NCI-H1417 treated with DMSO at 0.1 percent for 48 hours (cell line): ENCODE measurements at regions not wholly inside any gene's neighbourhood (a gene's known extent, or its start where the extent isn't known, plus 50 kb on each side); places are given as distances from the start of the nearest gene placed in this dataset.
"Not testable (repeated sequence)": the region's sequence is repeated elsewhere in the genome, so short reads cannot be mapped to it uniquely, and the experiment has no call there.

ENCODE experiments used
- DNase-seq: peaks from one replicate; lab custom pipeline; 2025; lab: John Stamatoyannopoulos, UW

DNA sequence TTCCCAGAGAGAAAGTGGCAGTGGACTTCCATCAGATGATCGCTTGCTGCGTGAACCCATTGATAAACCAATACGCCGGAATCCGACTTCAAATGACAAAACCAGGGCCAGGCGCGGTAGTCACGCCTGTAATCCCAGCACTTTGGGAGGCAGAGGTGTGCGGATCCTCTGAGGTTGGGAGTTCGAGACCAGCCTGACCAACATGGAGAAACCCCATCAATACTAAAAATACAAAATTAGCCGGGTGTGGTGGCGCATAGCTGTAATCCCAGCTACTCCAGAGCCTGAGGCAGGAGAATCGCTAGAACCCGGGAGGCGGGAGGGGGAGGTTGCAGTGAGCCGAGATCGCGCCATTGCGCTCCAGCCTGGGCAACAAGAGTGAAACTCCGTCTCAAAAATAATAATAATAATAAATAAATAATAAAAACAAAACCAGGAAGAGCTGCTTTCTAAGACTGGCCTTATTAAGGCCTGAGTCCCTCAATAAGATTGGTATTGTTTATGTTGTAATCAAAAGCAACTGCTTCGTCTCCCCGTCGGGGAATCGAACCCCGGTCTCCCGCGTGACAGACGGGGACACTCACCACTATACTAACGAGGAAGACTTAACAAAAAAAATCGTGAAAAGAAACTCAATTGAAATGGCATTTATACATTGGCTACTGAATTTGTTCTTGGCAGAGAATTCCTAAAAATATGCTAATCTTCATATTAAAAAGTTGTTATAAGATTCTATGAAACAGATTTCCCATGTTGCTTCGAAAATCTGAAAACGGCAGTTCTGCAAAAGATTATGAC, 110.2 kb upstream of the ZNF184 start:
- no peak for DNase-seq

DNA sequence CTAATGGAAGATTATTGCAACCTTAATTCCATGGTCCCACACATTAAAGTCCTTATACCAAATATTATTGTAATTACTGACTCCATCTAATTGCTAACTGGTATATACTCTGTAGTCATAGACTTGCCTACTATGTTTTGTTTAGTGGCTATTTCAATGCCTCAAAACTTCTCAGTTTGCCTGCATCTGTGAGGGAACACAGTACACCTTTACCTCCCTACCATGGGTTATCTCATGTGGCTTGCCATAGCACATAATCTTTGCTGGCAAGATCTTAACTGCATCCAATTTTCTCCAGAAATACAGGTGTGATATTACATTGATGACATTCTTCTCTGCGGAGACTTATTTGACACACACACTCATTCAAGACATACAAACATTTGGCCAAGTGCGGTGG, 107.1 kb upstream of the ZNF184 start:
- DNase-seq: no peak

DNA sequence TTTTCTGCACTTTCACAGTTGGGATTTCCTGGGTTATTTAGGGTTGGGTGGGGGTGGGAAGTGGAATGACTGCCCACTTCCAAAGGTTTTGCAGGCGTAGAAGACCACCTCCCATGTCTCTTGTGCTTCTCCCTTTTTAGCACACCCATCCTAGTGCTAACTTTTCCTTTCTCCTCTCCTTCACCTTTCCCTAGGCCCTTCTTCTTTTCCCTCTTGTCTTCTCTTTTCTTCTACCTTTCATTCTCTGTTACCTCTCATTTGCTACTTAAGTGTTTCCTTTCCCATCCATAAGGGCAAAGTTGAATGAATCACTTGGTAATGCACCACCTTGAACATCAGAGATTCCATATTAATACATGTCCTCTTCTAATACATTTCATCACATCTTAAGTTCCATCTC, 105.0 kb upstream of the ZNF184 start:
- no peak for DNase-seq

DNA sequence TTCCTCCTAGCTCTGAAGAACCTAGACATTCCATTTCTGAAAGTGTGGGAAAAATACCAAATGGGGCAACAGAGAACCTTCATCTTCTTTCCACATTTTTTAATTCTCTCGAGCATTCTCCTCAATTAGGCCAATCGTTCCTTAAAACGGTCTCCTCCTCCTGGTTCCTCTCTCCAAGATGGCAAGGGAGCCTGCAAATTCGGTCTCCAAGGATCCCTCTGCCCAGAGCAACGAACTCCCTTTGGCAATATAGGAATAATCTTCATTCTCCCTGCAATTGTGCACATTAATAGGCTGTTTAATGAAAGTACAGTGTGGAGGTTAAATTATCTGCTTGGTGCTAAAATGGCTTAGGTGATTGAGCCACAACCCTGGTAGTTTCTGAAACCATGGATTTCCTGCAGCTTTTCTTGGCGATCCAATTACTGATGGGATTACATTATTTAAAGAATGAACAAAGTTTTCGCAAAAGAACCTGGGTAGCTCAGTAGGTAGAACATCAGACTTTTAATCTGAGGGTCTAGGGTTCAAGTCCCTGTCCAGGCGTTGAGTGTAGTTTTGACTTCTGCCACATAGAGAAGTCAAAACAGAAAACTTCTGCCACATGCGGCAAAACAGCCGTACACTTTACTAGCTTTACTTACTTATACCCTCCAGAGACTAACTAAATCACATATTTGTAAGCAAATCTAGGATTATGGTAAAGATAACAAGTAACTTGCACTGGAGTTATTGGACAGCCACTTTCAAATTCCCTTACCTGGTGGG, 102.9 kb upstream of the ZNF184 start:
- DNase-seq: no peak

GRCh38 chr6:27568226-27568897, 95.5 kb upstream of the ZNF184 start:
- DNase-seq: no peak

- no peak for DNase-seq
These were observed 93.2 kb upstream of the ZNF184 start for GRCh38 chr6:27565839-27566779.

GRCh38 chr6:27562027-27562410, 89.1 kb upstream of the ZNF184 start:
- DNase-seq: no peak

GRCh38 chr6:27558028-27558724, 85.3 kb upstream of the ZNF184 start:
- no peak for DNase-seq

DNA sequence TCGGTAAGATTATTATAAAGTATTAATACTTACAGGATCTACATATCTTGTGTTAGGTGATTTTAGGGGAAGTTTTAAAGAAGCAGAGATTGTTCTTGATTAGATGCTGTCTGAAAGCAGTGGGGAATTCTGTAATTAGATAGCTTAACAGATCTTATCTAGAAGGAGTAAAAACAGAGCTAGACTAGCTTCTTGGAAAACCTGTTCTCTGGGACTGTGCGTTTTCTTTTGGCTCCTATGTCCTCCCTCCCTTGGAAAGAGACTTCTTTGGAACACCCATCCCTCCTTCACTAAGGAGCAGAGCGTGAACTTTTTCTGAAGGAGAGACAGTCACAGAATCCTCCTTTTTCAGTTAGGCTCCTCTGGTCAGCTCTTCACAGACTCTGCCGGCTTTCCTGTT, 83.5 kb upstream of the ZNF184 start:
- no peak for DNase-seq

DNA sequence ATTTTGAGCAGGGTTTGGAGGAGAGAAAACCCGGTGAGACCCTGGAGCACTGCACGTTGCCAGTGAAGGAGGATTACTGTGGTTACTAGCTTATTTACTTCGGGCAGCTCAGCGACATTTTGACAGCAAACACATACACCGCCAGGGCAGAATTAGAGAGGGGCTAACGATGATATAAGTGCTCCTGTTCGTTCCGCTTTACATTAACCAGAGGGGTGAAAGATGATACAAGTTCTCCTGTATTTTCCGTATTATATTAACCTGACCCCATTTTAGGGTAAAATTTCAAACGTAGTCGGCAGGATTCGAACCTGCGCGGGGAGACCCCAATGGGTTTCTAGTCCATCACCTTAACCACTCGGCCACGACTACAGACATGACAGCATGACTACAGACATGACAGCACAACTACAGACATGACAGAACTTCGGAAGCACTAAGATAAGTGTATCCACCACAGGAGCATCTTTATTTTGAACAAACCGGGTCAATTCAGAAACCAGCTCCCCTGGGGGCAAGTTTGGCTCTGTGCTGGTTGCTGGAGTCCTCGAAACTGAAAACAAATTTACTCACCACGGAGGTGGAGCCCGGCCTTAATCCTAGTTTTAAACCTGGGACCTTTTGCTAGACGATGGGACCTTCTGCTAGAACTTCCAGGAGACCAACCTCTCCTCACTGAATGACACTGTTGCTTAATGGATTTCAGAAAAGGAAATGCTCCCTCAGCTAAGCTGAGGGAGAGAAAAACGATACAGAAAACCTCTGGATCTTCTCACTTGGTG, 80.4 kb upstream of the ZNF184 start:
- no peak for DNase-seq

DNA sequence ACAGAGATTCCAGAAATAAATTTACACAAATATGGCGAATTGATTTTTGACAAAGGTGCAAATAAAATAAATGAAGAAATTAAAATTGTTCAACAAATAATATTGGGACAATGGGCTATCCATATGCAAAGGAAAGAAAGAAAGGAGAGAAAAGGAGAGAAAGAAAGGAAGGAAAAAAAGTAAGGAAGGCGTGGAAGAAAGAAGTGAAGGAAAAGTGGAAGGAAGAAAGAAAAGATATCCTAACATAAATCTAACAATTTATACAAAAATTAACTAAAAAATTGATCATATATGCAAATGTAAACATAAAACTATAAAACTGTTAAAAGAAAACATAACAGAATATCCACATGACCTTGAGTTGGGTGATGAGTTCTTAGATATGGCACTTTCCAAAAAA, 78.7 kb upstream of the ZNF184 start:
- no peak for DNase-seq

- DNase-seq: no peak
These were observed 77.8 kb upstream of the ZNF184 start for GRCh38 chr6:27550692-27551091.

DNA sequence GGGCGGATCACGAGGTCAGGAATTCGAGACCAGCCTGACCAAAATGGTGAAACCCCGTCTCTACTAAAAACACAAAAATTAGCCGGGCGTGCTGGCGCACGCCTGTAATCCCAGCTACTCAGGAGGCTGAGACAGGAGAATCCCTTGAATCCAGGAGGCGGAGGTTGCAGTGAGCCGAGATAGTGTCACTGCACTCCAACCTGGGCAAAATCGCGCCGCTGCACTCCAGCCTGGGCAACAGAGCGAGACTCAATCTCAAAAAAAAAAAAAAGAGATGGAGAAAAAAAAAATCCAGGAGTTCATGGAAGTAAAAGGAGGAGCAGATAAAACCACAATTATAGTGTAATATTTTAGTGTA, 76.3 kb upstream of the ZNF184 start:
- not testable (repeated sequence) for DNase-seq

- DNase-seq: no peak
These were observed 74.5 kb upstream of the ZNF184 start for GRCh38 chr6:27547157-27548075.

DNA sequence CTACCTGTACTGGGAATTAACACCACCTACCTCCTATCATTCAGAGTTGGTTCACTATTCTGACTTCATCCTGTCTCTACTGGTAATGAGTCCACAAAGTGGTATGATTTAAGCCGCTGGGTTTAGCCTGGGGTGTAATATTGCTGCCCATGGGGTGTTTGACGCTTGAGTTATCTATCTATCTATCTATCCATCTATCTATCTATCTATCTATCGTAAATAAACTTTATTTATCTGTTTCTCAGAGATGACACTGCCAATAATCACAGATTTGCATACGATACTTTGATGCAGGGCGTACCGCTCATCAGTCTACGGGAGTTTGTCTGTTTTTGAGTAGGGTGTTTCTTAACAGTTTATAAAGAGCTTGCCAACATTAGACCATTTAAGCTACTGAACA, 73.6 kb upstream of the ZNF184 start:
- no peak for DNase-seq

- no peak for DNase-seq
These were observed 72.6 kb upstream of the ZNF184 start for GRCh38 chr6:27545271-27546046.

DNA sequence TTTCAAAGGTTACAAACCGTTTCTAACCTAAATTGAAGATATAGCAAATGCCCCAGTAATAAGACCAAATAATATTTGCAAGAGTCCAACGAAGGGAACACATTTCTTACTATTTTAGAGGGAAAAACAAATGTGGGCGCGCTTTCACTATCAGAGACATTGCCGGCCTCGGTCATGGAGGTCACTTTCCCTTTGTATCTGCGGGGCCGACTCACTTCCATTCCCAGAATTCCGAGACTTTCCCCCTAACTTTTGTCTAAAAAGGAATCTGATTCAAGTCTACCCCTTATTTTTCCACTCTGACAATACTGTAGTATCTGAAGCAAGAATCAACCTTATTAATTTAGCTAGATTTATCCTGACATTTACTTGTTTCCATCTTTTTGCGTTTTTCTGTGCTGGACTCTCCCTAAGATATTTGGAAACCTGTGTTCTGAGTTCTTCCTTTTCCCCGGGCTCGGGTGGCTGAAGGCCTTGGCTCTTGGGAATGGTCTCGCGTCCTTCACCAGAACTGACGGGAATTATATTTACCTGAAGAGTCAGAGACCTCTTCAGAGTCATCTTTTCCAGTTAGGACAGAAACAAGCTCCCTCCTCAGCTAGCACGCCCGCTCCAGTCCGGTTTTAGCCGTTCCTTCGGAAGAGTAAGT, 71.8 kb upstream of the ZNF184 start:
- DNase-seq: no peak

DNA sequence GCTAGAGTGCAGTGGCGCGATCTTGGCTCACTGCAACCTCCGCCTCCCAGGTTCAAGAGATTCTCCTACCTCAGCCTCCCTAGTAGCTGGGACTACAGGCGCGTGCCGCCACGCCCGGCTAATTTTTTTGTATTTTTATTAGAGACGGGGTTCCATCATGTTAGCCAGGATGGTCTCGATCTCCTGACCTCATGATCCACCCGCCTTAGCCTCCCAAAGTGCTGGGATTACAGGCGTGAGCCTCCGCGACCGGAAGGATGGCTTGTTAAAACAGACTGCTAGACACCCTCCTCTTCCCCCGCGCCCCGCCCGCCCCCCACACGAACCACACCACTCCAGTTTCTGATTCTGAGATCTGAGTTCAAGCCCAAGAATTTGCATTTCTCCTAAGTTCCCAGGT, 71.2 kb upstream of the ZNF184 start:
- DNase-seq: not testable (repeated sequence)
